ENCODE measurements at regions not wholly inside any gene's neighbourhood (a gene's known extent, or its start where the extent isn't known, plus 50 kb on each side); places are given as distances from the start of the nearest gene placed in this dataset.
"Not testable (repeated sequence)": the region's sequence is repeated elsewhere in the genome, so short reads cannot be mapped to it uniquely, and the experiment has no call there.

DNA sequence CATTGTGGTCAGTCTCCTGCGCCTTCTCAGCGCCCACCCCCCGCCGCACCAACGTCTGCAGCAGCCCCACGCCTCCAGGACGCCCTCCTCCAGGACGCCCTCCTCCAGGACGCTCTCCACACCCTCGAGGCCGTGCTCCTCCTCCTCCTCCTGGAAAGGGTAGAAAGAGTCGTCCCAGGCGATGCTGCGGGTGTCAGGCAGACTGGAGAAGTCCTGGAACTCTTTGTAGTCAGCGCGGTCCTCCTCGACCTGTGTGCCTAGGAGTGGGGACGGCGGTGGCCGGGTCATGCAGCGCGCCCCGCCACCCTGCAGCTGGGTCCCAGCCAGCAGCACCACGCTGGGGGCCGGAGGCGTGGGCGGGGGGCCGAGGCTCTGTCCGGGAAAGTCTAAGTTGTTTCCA lies 58.7 kb upstream of the OR4C13 start:
- H3K4me3 ChIP-seq; in situ Hi-C loops (cut with MboI; ENCODE audit: low sequenced_read_pairs); H3K27me3 ChIP-seq (ENCODE audit: low read depth); H3K9me3 ChIP-seq; DNase-seq (ENCODE audit: low spot score in 2 of 2); H3K4me1 ChIP-seq; H3K36me3 ChIP-seq (replicated peaks): not testable (repeated sequence)
